ENCODE measurements at regions not wholly inside any gene's neighbourhood (a gene's known extent, or its start where the extent isn't known, plus 50 kb on each side); places are given as distances from the start of the nearest gene placed in this dataset.

DNA sequence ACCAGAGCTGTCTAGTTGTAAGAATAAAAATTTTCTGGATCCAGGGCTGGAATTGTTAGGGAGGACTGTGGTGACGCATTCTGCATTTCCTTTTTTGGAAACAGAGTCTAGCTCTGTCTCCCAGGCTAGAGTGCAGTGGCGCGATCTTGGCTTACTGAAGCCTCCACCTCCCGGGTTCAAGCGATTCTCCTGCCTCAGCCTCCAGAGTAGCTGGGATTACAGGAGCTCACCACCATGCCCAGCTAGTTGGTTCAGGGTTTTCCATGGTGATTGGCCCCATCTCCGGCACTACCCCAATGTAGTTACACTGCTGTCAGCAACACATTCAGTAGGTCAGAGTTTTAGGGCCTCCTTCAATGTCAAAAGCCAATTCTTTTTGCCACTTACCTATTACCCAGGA lies 58.6 kb upstream of the RNF152 start:
- no peaks in the 10 kb centered on the region for H3K9me2 ChIP-seq (ENCODE audit: low read depth, low read length)
- H3F3A ChIP-seq (ENCODE audit: insufficient read depth, low read length): no peaks in the 10 kb centered on the region
- H3K27me3 ChIP-seq (ENCODE audit: insufficient read depth, low read length): no peaks in the 10 kb centered on the region
- no peaks in the 10 kb centered on the region for H3K79me2 ChIP-seq (ENCODE audit: insufficient read depth, low read length)
- no peaks in the 10 kb centered on the region for H3K4me1 ChIP-seq (ENCODE audit: insufficient read depth, low read length, severe bottlenecking)
- no peak overlapping the region for H3K9ac ChIP-seq (ENCODE audit: low read length)
- H2AFZ ChIP-seq (ENCODE audit: low read length): no peak overlapping the region
- no peak overlapping the region for H3K4me3 ChIP-seq (ENCODE audit: low read depth, low read length, poor library complexity, severe bottlenecking)
- H4K20me1 ChIP-seq (ENCODE audit: insufficient read depth, low read length): no peaks in the 10 kb centered on the region
- no peak overlapping the region for H3K27ac ChIP-seq (ENCODE audit: low read depth, low read length, poor library complexity, severe bottlenecking)
- TF ChIP-seq, protein P1, sequence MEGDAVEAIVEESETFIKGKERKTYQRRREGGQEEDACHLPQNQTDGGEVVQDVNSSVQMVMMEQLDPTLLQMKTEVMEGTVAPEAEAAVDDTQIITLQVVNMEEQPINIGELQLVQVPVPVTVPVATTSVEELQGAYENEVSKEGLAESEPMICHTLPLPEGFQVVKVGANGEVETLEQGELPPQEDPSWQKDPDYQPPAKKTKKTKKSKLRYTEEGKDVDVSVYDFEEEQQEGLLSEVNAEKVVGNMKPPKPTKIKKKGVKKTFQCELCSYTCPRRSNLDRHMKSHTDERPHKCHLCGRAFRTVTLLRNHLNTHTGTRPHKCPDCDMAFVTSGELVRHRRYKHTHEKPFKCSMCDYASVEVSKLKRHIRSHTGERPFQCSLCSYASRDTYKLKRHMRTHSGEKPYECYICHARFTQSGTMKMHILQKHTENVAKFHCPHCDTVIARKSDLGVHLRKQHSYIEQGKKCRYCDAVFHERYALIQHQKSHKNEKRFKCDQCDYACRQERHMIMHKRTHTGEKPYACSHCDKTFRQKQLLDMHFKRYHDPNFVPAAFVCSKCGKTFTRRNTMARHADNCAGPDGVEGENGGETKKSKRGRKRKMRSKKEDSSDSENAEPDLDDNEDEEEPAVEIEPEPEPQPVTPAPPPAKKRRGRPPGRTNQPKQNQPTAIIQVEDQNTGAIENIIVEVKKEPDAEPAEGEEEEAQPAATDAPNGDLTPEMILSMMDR (IDR thresholded peaks at IDR 0.05; ENCODE audit: low read length): no peak
- no peak for TF ChIP-seq EZH2 (IDR thresholded peaks at IDR 0.05; ENCODE audit: borderline replicate concordance, low read length)
- H3K9me3 ChIP-seq (ENCODE audit: low read length): no peaks in the 10 kb centered on the region
- no peaks in the 10 kb centered on the region for H3K36me3 ChIP-seq (ENCODE audit: insufficient read depth, low read length)
- H3K4me2 ChIP-seq (ENCODE audit: low read length): no peak overlapping the region

DNA sequence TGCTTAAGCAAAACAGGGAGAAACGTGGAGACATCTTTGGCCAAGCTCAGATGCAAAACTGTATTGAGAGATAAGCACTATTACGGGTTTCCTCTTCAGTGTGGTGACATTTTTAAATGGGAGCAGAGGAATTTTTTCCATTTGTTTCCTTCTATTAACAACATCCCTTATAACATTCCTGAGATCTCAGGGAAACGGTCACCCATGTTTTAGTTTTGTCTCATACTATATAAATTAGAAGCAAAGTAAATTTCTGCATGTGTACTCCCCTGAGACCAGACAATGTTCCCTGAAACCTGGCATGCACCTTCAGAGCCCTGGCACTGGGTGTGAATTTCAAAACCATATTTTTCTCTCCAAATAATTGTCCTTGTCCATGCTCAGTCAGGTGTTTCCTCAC lies 57.6 kb upstream of the RNF152 start:
- H3K4me3 ChIP-seq (ENCODE audit: low read depth, low read length, poor library complexity, severe bottlenecking): no peak overlapping the region
- no peaks in the 10 kb centered on the region for H3K36me3 ChIP-seq (ENCODE audit: insufficient read depth, low read length)
- H2AFZ ChIP-seq (ENCODE audit: low read length): no peak overlapping the region
- no peak overlapping the region for H3K9ac ChIP-seq (ENCODE audit: low read length)
- no peak overlapping the region for H3K27ac ChIP-seq (ENCODE audit: low read depth, low read length, poor library complexity, severe bottlenecking)
- H3K27me3 ChIP-seq (ENCODE audit: insufficient read depth, low read length): no peaks in the 10 kb centered on the region
- no peaks in the 10 kb centered on the region for H3K79me2 ChIP-seq (ENCODE audit: insufficient read depth, low read length)
- H3K4me1 ChIP-seq (ENCODE audit: insufficient read depth, low read length, severe bottlenecking): no peaks in the 10 kb centered on the region
- no peak for TF ChIP-seq EZH2 (IDR thresholded peaks at IDR 0.05; ENCODE audit: borderline replicate concordance, low read length)
- TF ChIP-seq, protein P1 (IDR thresholded peaks at IDR 0.05; ENCODE audit: low read length): no peak
- no peaks in the 10 kb centered on the region for H4K20me1 ChIP-seq (ENCODE audit: insufficient read depth, low read length)
- no peaks in the 10 kb centered on the region for H3F3A ChIP-seq (ENCODE audit: insufficient read depth, low read length)
- H3K9me3 ChIP-seq (ENCODE audit: low read length): no peaks in the 10 kb centered on the region
- no peak overlapping the region for H3K4me2 ChIP-seq (ENCODE audit: low read length)
- no peaks in the 10 kb centered on the region for H3K9me2 ChIP-seq (ENCODE audit: low read depth, low read length)

DNA sequence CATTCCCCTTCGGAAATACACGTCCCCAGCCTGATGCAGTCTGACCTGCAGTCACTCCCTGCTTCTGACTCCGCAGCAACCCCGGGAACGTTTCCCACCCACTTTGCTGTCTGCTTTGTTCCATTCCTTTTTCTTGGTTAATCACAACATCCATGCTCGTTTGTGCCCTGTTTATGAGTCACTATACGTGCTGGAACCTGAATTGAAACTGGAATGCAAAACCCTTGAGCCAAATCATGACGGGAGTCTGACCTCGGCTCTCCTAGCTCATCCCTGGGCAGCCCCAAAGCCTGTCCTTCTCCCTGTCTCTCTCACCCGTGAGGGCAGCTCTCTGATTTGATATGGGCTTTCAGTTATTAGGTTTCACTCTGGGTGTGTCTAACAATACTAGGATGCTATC lies 57.1 kb upstream of the RNF152 start:
- Histone ChIP-seq H3K9ac (ENCODE audit: low read length) (no peak overlapping the region), H3K79me2 (ENCODE audit: insufficient read depth, low read length) (no peaks in the 10 kb centered on the region), H3K4me1 (ENCODE audit: insufficient read depth, low read length, severe bottlenecking) (no peaks in the 10 kb centered on the region), H3K36me3 (ENCODE audit: insufficient read depth, low read length) (no peaks in the 10 kb centered on the region), H3K27ac (ENCODE audit: low read depth, low read length, poor library complexity, severe bottlenecking) (no peak overlapping the region), H3K9me2 (ENCODE audit: low read depth, low read length) (no peaks in the 10 kb centered on the region), H2AFZ (ENCODE audit: low read length) (no peak overlapping the region), H3K4me3 (ENCODE audit: low read depth, low read length, poor library complexity, severe bottlenecking) (no peak overlapping the region), H3K4me2 (ENCODE audit: low read length) (no peak overlapping the region), H3K27me3 (ENCODE audit: insufficient read depth, low read length) (no peaks in the 10 kb centered on the region), H3K9me3 (ENCODE audit: low read length) (no peaks in the 10 kb centered on the region), H3F3A (ENCODE audit: insufficient read depth, low read length) (no peaks in the 10 kb centered on the region), H4K20me1 (ENCODE audit: insufficient read depth, low read length) (no peaks in the 10 kb centered on the region)
- TF ChIP-seq, protein P1 (IDR thresholded peaks at IDR 0.05; ENCODE audit: low read length): no peak
- no peak for TF ChIP-seq EZH2 (IDR thresholded peaks at IDR 0.05; ENCODE audit: borderline replicate concordance, low read length)

All from OCI-LY1 (cell line).